NCI-H524 treated with DMSO at 0.1 percent for 48 hours (cell line): ENCODE measurements at regions not wholly inside any gene's neighbourhood (a gene's known extent, or its start where the extent isn't known, plus 50 kb on each side); places are given as distances from the start of the nearest gene placed in this dataset.
"Not testable (repeated sequence)": the region's sequence is repeated elsewhere in the genome, so short reads cannot be mapped to it uniquely, and the experiment has no call there.

Source experiments
- DNase-seq: peaks from one replicate; lab custom pipeline; 2025; lab: John Stamatoyannopoulos, UW

GRCh38 chr16:29294951-29295795, 111.3 kb downstream of the NPIPB11 start:
- DNase-seq: not testable (repeated sequence)

DNA sequence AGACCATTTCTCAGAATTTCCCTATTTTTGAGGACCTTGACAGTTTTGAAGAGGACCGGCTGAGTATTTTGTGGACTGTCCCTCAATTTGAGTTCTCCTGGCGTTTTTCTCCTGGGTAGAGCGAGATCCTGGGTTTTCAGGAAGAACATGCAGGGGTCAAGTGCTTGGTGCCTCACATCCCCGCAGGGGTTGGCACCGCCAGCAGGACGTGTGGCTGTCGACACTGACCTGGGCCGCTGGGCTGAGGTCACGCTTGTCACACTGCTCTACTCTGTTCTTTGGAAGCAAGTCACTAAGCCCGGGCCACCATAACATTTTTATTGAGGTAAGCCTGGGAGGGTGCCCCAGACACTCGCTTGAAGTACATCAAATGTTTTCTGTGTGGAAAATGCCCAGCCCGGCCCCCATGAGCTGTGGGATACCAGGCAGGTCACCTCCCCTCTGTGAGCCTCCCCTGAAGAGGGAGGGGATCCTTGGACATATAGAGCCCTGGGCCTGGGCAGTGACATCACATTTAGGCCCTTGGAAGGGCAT, 112.0 kb downstream of the NPIPB11 start:
- DNase-seq: not testable (repeated sequence)

- not testable (repeated sequence) for DNase-seq
These were observed 113.0 kb downstream of the NPIPB11 start for GRCh38 chr16:29293545-29293944.

DNA sequence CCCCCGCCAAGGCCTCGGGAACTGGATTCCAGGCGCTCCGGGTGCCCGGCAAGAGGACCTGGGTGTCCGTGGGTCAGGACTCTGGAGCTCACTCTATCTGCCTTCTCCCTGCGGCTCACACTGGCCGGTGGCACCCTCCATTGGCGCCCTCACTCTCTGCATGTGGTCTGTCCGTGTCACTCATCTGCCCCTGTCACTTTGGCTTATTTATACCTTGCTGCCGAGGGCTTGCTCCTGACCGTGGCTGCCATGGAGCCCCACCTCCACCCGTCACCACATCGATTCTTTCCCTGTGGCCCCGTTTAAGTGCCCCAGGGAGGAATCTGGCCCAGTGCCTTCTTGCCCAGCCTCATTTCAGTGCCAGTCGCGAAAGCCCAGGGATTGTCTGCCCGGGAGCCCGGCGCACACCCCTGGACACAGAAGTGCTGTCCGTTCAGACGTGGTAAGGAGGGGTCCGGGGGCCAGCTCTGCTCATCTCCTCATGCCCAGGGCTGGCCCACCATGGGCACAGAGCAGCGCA, 113.5 kb downstream of the NPIPB11 start:
- not testable (repeated sequence) for DNase-seq

DNA sequence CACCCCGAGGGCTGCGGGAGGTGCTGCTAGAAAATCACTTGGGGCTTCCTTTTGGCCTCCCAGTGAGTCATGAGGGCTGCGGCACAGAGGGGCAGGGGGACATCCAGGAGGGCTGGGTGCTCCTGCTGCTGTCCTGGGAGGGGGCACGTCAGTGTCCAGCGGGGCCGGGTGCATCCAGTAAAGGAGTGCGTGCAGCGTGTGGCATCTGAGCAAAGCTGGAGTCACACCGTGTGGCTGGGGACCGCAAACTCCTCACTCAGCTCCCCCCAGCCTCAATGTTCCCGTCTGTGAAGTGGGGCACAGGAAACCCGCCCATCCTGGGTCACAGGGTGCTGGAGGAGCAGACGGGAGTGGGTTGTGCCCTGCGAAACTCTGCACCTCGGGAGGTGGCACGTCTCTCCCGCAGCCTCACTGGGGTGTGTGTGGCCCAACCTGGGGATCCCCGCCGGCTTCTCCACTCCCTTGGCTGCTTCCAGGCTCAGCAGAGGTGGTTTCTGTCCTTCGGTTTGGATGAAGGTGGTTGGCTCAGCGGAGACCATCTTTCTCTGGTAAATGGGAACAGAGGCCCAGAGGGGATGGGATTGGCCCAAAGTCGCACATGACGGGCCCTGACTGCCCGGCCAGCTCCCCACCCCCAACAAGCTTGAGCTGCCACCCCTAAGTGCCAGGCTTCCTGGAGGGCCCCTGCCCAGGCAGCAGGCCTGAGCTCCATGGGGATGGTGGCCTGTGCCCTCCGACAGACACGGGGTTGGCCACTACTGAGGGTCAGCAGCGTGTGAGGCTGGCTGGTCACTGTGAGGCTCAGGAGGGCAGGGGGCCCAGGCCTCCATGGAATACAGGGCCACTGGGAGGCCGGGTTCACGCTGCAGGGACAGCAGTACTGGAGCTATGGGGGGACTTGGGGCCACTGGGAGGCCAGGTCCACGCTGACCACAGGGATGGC, 114.9 kb downstream of the NPIPB11 start:
- not testable (repeated sequence) for DNase-seq

DNA sequence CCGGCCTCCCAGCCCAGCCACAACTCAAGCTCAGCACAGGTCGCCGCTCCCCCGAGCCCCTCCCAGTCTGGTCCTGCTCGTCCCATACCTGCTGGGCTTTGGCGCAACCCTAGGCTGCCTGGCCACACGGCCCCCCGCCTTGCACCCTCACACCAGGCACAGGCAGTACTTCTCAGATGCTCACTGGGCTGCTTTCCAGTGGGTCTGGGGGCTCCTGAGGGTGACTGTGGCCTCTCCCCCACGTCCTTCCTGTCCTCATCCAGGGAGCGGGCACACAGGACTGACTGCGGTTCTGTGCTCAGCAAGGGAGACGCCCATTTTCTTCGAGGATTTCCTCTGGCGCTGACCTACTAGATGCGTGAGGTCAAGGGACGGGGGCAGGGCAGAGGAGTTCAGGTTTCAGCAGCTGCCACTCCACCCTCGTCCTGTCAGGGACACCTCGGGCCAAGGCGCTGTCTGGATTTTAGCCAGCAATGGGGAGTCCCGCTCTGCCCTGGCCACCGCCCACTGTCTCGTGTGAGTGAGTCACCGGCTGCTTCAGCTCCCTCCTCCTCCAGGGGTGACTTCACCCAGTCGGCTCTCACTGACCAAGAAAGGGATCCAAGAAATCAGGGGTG, 115.8 kb downstream of the NPIPB11 start:
- DNase-seq: no peak

DNA sequence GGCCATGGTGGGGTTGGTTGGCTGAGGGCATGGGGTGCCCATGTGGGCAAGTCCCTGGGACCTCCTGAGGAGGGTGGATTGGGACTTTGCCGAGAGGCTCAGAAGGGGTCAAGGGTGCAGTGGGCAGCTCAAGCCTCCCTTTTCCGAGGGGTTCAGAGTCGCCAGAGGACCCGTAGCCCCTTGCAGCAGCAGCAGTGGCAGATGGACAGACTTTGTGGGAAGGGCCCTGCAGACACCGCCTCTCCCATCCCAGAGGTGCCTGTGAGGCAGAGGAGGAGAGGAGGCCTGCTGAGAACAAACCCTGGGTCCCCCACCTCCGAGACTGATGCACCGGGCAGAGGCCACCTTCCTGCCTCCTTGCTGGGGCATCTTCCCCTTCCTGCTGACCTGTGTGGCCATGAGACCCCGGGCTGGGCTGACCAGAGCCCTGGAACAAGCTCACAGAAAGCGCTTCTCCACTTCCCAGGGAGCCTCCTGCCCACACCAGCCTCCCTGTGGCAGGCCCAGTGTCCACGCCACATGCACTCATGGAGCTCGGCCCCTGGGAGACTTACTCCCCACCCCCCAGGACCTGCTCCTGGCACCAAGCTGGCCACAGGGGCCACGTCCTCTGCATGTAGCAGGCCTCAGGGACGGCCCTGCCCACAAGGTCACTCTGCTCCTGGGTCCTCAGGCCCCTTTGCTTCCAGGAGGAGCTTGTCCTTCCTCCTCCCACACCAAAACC, 116.8 kb downstream of the NPIPB11 start:
- not testable (repeated sequence) for DNase-seq

DNA sequence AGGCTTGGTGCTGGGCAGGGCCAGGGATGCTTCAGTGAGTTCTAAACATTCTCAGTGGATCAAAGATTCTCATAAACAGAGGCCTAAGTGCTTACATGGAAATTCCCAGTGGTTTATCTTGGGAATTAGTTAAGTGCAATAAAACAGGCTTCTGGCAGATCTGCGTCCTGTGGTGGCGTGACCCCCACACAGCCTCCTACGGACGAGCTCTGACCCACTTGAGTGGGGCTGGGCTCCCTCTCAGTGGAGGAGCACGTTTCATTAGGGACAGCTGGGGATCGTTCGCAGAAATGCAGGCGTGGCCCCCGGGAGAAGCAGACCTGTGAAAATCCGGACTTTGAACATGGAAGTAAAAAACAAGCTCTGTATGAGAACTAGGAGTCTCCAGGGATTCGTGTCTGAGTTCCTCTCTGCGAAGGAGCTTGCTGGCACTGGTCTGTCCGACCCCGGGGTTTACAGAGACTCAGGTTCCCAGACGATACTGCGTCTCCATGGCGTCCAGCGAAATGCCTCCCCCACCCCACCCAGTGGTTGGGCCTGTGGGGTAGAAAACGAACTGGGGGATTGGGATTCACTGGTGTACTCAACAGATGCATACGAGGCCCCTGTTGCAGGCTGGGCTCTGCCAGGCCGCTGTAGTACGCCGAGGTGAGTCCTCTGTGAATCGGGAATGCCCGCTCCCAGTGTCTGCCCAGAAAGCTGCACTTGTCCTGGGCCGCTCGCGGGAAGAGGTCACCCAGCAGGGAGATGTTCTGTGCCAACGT, 117.6 kb downstream of the NPIPB11 start:
- not testable (repeated sequence) for DNase-seq

DNA sequence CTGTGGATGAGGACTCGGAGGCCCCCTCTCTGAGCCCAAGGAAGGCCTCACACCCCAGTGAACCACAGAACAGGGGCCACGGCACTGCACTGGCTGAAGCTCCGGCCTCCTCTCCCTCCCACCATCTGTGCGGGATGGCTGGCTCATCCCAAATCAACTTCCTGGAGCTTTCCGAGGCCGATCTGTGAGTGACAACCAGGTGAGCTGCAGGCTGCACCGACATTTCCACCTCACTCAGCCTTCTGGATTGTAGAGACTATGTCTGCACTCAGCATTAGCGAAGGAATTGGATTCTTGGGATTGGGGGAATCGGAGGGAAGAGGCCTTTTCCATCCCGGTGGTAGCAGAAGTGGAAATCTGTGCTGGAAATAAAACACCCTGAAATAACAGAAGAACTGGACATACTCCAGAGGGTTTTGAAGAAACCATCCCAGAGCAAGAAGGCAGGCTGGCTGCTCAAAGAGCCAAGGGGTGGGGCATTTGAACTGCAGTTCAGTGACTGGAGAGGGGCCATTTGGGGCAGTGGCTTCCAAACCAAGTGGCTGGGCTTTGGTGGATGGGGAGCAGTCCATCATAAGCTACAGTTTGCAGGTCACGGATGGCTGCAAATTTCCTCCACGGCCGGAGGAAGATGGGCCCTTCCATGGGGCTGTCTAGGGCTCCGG, 118.5 kb downstream of the NPIPB11 start:
- not testable (repeated sequence) for DNase-seq

GRCh38 chr16:29287246-29287645, 119.3 kb downstream of the NPIPB11 start:
- not testable (repeated sequence) for DNase-seq

GRCh38 chr16:29286796-29287195, 119.7 kb downstream of the NPIPB11 start:
- not testable (repeated sequence) for DNase-seq

GRCh38 chr16:29286161-29286560, 120.3 kb downstream of the NPIPB11 start:
- not testable (repeated sequence) for DNase-seq

DNA sequence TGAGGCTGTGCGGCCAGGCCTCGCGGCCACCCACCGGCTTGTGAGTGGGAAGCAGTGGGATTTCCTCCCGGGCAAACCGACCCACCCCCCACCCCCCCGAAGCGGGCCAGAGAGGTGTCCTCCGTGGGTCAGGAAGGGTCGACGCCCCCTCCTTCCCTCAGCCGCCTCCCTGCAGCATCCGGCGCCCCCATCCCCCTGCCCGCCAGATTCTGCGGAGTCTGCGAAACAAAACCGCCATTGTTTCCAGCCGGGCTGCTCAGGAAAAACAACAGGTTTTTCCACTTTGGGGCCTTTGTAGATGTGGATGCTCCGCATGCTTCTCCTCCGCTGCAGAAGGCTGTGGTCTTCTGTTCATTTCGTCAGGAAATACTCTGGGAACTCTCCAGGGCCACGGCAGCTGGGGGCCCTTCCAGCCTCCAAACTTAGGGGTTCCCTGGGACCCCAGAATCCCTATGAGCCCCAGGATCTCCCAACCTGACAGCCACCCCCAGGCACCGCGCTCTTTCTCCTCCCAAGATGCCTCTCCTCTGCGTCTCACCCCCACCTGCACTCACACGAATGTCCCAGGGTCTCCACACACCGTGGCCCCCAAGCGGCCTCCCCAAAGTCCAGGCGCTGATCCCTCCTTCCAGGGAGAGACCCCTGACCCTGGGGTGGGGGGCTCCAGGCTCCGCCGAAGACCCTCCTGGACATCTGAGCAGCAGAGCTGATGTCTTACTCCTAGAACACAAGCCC, 121.2 kb downstream of the NPIPB11 start:
- not testable (repeated sequence) for DNase-seq

- DNase-seq: not testable (repeated sequence)
These were observed 121.8 kb downstream of the NPIPB11 start for GRCh38 chr16:29284723-29285122.

- DNase-seq: not testable (repeated sequence)
These were observed 122.4 kb downstream of the NPIPB11 start for GRCh38 chr16:29284159-29284558.

- DNase-seq: not testable (repeated sequence)
These were observed 128.2 kb downstream of the NPIPB11 start for GRCh38 chr16:29278097-29278871.

GRCh38 chr16:29276446-29276845, 130.1 kb downstream of the NPIPB11 start:
- not testable (repeated sequence) for DNase-seq
